ENCODE measurements at regions not wholly inside any gene's neighbourhood (a gene's known extent, or its start where the extent isn't known, plus 50 kb on each side); places are given as distances from the start of the nearest gene placed in this dataset.
"Not testable (repeated sequence)": the region's sequence is repeated elsewhere in the genome, so short reads cannot be mapped to it uniquely, and the experiment has no call there.

DNA sequence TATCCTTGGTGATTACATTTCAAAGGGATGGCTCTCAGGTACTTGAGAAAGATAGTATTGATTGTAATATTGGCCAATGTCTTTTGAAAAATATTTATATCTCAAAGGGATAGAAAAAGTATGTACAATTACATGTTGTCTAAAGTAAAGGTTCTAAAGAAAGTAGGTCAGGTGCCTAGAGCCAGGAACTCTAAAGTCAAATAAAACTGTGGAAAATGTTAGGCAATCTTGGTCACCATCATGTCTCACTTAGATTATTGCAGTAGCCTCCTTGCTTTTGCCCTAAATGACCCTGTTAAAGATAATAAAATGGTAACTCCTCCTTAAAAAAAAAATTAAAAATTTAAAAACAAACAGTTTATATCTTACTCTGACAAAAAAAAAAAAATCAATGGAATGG lies 198.5 kb upstream of the ARPP21 start:
- no peak overlapping the region for H3K4me3 ChIP-seq (ENCODE audit: low read length)
- TF ChIP-seq, protein P1, sequence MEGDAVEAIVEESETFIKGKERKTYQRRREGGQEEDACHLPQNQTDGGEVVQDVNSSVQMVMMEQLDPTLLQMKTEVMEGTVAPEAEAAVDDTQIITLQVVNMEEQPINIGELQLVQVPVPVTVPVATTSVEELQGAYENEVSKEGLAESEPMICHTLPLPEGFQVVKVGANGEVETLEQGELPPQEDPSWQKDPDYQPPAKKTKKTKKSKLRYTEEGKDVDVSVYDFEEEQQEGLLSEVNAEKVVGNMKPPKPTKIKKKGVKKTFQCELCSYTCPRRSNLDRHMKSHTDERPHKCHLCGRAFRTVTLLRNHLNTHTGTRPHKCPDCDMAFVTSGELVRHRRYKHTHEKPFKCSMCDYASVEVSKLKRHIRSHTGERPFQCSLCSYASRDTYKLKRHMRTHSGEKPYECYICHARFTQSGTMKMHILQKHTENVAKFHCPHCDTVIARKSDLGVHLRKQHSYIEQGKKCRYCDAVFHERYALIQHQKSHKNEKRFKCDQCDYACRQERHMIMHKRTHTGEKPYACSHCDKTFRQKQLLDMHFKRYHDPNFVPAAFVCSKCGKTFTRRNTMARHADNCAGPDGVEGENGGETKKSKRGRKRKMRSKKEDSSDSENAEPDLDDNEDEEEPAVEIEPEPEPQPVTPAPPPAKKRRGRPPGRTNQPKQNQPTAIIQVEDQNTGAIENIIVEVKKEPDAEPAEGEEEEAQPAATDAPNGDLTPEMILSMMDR (conservative IDR thresholded peaks at IDR 0.05; ENCODE audit: low read length) = no peak

DNA sequence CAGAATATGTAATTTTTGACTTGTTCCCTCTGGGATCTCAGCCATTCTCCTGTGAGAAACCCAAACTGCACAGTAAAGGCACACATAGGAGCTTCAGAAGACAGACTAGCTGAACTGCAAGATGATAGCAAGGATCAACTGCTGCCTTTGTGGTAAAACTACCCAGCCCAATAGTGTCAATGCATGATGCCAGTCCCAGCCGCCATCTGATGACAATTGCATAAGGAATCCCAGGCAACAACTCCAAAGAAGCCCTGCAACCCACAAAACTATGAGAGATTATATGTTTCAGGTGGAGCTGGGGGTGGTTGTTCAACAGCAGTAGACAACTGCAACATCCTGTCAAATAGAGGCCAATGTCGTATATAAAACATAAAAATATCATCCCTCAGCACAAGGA lies 192.4 kb upstream of the ARPP21 start:
- no peak overlapping the region for H3K4me3 ChIP-seq (ENCODE audit: low read length)
- TF ChIP-seq, protein P1 (conservative IDR thresholded peaks at IDR 0.05; ENCODE audit: low read length) = no peak
- DNase-seq (ENCODE audit: low read depth) = no peak

More for the DNA sequence above, 198.5 kb upstream of the ARPP21 start:
- no peak for DNase-seq (ENCODE audit: low read depth)

DNA sequence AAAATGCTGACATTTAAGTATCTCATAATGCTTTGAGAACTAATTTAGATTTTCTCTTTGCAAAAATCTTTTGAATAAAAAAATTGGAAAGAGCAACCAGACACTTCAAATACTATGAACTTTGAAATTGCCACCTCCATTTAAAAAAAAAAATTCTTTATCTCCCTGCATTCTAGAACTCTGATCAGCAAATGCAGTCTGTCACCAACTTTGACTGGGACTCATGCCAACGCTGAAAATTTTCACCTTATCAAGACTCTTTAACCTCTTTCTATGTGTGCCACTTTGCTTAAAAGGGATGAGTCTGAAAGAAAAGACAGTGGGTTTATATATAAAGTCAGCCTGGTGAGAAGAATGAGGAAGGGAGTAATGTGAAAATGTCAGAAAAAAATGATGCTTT lies 191.2 kb upstream of the ARPP21 start:
- no peak for DNase-seq (ENCODE audit: low read depth)
- H3K4me3 ChIP-seq (ENCODE audit: low read length) = no peak overlapping the region
- TF ChIP-seq, protein P1 (conservative IDR thresholded peaks at IDR 0.05; ENCODE audit: low read length) = no peak

DNA sequence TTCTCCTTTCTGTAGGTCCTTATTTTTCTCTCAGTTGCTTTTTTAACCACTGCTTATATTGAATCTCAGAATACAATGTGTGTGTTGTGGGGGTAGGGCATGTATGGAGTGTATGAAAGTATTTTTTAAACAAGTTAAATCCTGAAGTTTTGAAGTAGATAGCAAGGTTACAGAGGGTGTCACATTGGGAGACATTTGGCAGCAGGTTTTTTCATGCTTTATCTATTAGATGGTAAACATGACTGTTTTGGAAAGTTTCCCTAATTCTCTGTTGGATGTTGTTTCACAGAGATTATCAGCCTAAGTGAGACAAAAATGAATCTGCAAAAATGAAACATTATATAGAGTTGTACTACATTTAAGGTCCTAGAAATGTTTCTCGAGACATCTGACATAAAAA lies 190.6 kb upstream of the ARPP21 start:
- no peak overlapping the region for H3K4me3 ChIP-seq (ENCODE audit: low read length)
- DNase-seq (ENCODE audit: low read depth) = no peak

DNA sequence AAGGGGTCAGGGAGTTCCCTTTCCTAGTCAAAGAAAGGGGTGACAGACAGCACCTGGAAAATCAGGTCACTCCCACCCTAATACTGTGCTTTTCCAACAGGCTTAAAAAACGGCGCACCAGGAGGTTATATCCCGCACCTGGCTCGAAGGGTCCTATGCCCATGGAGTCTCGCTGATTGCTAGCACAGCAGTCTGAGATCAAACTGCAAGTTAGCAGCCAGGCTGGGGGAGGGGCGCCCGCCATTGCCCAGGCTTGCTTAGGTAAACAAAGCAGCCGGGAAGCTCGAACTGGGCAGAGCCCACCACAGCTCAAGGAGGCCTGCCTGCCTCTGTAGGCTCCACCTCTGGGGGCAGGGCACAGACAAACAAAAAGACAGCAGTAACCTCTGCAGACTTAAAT lies 184.5 kb upstream of the ARPP21 start:
- not testable (repeated sequence) for DNase-seq (ENCODE audit: low read depth); H3K4me3 ChIP-seq (ENCODE audit: low read length)

More for the DNA sequence above, 190.6 kb upstream of the ARPP21 start:
- TF ChIP-seq, protein P1 (conservative IDR thresholded peaks at IDR 0.05; ENCODE audit: low read length) = no peak

DNA sequence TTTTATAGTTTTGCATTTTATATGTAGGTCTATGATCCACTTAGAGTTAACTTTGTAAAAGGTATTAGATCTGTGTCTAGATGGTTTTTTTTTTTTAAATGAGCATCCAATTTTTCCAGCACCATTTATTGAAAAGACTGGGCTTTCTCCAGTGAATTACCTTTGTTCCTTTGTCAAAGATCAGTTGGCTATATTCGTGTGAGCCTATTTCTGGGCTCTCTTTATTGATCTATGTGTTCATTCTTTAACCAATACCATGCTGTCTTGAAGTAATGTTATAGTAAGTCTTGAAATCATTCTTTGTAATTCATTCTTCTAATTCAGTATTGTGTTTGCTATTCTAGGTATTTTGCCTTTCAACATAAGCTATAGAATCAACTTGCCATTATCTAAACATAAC lies 165.4 kb upstream of the ARPP21 start:
- no peak for DNase-seq (ENCODE audit: low read depth)
- TF ChIP-seq, protein P1 (conservative IDR thresholded peaks at IDR 0.05; ENCODE audit: low read length) = no peak
- H3K4me3 ChIP-seq (ENCODE audit: low read length) = no peak overlapping the region

DNA sequence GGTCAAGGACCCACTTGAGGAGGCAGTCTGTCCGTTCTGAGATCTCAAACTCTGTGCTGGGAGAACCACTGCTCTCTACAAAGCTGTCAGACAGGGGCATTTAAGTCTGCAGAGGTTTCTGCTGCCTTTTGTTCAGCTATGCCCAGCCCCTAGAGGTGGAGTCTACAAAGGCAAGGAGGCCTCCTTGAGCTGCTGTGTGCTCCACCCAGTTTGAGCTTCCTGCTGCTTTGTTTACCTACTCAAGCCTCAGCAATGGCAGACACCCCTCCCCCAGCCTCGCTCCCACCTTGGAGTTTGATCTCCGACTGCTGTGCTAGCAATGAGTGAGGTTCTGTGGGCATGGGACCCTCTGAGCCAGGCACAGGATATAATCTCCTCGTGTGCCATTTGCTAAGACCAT lies 156.8 kb upstream of the ARPP21 start:
- H3K4me3 ChIP-seq (ENCODE audit: low read length); DNase-seq (ENCODE audit: low read depth): not testable (repeated sequence)

DNA sequence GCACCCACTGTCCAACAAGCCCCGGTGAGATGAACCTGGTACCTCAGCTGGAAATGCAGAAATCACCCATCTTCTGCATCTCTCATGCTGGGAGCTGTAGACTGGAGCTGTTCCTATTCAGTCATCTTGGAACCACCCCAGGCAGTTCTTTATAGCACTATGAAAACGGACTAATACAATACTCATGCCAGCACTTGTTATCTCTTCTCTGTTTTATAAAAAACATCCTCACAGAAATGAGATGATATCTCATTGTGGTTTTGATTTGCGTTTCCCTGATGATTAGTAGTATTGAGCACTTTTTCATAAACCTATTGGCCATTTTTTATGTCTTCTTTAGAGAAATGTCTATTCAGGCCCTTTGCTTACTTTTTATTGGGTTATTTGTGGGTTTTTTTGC lies 156.2 kb upstream of the ARPP21 start:
- H3K4me3 ChIP-seq (ENCODE audit: low read length) = no peak overlapping the region
- no peak for DNase-seq (ENCODE audit: low read depth)
- TF ChIP-seq, protein P1 (conservative IDR thresholded peaks at IDR 0.05; ENCODE audit: low read length) = no peak

All from AG10803 (cell line).